Gastroesophageal sphincter (tissue), 3 donors: ENCODE measurements at regions not wholly inside any gene's neighbourhood (a gene's known extent, or its start where the extent isn't known, plus 50 kb on each side); places are given as distances from the start of the nearest gene placed in this dataset.

ENCODE experiments used
- EP300 ChIP-seq: sonication (generic); formaldehyde crosslinking; IDR thresholded peaks from one replicate; pipeline ENCODE4 v1.6.1; 2017; ENCODE audit warnings: antibody characterized with exemption, mild to moderate bottlenecking
- POLR2A ChIP-seq, 2 donors: fragments of 450-650 bp; IDR thresholded peaks; one replicate each; pipeline ENCODE4 v1.6.1; 2017; ENCODE audit warnings: antibody characterized with exemption in 2 of 2, mild to moderate bottlenecking in 2 of 2, moderate library complexity in 1 of 2
- POLR2AphosphoS5 ChIP-seq: sonication (generic); formaldehyde crosslinking; IDR thresholded peaks from one replicate; pipeline ENCODE4 v1.6.1; 2017; ENCODE audit warnings: antibody characterized with exemption
- TF ChIP-seq, protein P1 (sequence below), 4 experiments: fragments of 200-600 bp in 2 of 4; fragments of 450-650 bp in 2 of 4; sonication (generic) in 1 of 4; IDR thresholded peaks; one replicate each; pipeline ENCODE4 v1.5.1; 2017 to 2019; ENCODE audit warnings: antibody characterized with exemption in 4 of 4, mild to moderate bottlenecking in 2 of 4, moderate library complexity in 2 of 4

DNA sequence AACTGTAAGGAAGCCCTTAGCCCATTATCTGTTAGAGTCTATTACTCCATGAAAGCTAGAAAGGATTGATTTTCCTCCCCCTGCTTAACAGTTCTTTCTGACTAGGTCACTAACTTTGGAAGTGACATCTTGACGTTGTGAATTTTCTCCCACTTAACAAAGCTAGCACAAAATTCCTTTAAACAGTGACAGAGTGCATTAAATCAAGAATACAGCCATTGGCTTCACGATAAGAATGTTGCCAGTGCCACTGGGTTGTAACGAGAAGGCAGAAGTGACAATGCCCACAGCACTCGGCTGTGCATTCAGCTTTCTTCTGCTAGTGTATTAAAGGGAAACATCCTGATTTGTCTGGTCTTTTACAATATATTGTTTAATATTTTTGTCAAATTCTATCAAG, 182.7 kb upstream of the DTNBP1 start:
- TF ChIP-seq POLR2A (IDR thresholded peaks at IDR 0.05) (no peak), POLR2AphosphoS5 (no peak), EP300 (no peak)
- TF ChIP-seq, protein P1, sequence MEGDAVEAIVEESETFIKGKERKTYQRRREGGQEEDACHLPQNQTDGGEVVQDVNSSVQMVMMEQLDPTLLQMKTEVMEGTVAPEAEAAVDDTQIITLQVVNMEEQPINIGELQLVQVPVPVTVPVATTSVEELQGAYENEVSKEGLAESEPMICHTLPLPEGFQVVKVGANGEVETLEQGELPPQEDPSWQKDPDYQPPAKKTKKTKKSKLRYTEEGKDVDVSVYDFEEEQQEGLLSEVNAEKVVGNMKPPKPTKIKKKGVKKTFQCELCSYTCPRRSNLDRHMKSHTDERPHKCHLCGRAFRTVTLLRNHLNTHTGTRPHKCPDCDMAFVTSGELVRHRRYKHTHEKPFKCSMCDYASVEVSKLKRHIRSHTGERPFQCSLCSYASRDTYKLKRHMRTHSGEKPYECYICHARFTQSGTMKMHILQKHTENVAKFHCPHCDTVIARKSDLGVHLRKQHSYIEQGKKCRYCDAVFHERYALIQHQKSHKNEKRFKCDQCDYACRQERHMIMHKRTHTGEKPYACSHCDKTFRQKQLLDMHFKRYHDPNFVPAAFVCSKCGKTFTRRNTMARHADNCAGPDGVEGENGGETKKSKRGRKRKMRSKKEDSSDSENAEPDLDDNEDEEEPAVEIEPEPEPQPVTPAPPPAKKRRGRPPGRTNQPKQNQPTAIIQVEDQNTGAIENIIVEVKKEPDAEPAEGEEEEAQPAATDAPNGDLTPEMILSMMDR (IDR thresholded peaks at IDR 0.05) = no peak
